Stimulated activated CD4-positive, alpha-beta T cell treated with anti-CD3 and anti-CD28 coated beads, Interleukin-12 subunit alpha, Interleukin-12 subunit beta, amount 100 ng/mL, for 48 hours (primary cell): ENCODE measurements at regions not wholly inside any gene's neighbourhood (a gene's known extent, or its start where the extent isn't known, plus 50 kb on each side); places are given as distances from the start of the nearest gene placed in this dataset.

Source experiments
- DNase-seq, 3 donors: peaks; one replicate each; pipeline ENCODE4 v3.0.0-alpha.2; 2020; ENCODE audit warnings: low read depth in 2 of 3, low spot score in 1 of 3

GRCh38 chr4:115850799-115851509 lies 737.5 kb upstream of the NDST4 start:
- no peak for DNase-seq

- DNase-seq, result no peak
These were observed 730.8 kb upstream of the NDST4 start for GRCh38 chr4:115844180-115844579.

GRCh38 chr4:115841871-115842270 lies 728.5 kb upstream of the NDST4 start:
- no peak for DNase-seq

- DNase-seq, result no peak
These were observed 721.0 kb upstream of the NDST4 start for GRCh38 chr4:115834441-115834840.

GRCh38 chr4:115824630-115825029 lies 711.2 kb upstream of the NDST4 start:
- DNase-seq, result no peak

- DNase-seq, result no peak
These were observed 690.4 kb upstream of the NDST4 start for GRCh38 chr4:115803825-115804224.

GRCh38 chr4:115790812-115791211 lies 677.4 kb upstream of the NDST4 start:
- no peak for DNase-seq

- no peak for DNase-seq
These were observed 668.2 kb upstream of the NDST4 start for GRCh38 chr4:115781528-115782146.

GRCh38 chr4:115780835-115781234 lies 667.4 kb upstream of the NDST4 start:
- DNase-seq, result no peak

GRCh38 chr4:115780268-115780667 lies 666.8 kb upstream of the NDST4 start:
- no peak for DNase-seq

GRCh38 chr4:115770046-115770543 lies 656.7 kb upstream of the NDST4 start:
- DNase-seq, result no peak

- DNase-seq, result no peak
These were observed 656.0 kb upstream of the NDST4 start for GRCh38 chr4:115769396-115769795.

GRCh38 chr4:115763051-115763450 lies 649.6 kb upstream of the NDST4 start:
- no peak for DNase-seq

GRCh38 chr4:115759231-115759630 lies 645.8 kb upstream of the NDST4 start:
- no peak for DNase-seq

- no peak for DNase-seq
These were observed 636.0 kb upstream of the NDST4 start for GRCh38 chr4:115749404-115749803.

- DNase-seq, result no peak
These were observed 627.4 kb upstream of the NDST4 start for GRCh38 chr4:115740806-115741205.

GRCh38 chr4:115729739-115730266 lies 616.4 kb upstream of the NDST4 start:
- DNase-seq, result no peak

GRCh38 chr4:115723621-115724020 lies 610.2 kb upstream of the NDST4 start:
- no peak for DNase-seq

- no peak for DNase-seq
These were observed 607.2 kb upstream of the NDST4 start for GRCh38 chr4:115720611-115721010.

GRCh38 chr4:115711575-115711974 lies 598.2 kb upstream of the NDST4 start:
- no peak for DNase-seq

GRCh38 chr4:115688961-115689360 lies 575.5 kb upstream of the NDST4 start:
- DNase-seq, result no peak

- DNase-seq, result no peak
These were observed 573.8 kb upstream of the NDST4 start for GRCh38 chr4:115687052-115687755.
